Superior temporal gyrus (tissue), 1 donor: ENCODE measurements at regions not wholly inside any gene's neighbourhood (a gene's known extent, or its start where the extent isn't known, plus 50 kb on each side); places are given as distances from the start of the nearest gene placed in this dataset.

Source experiments
- DNase-seq: peaks from one replicate; pipeline ENCODE4 v3.0.0-alpha.2; 2016; ENCODE audit errors: extremely low spot score

GRCh38 chr4:8756816-8757215, 114.8 kb downstream of the HMX1 start:
- DNase-seq, result no peak

GRCh38 chr4:8754634-8755589, 116.7 kb downstream of the HMX1 start:
- no peak for DNase-seq

- DNase-seq, result no peak
Measured at GRCh38 chr4:8748236-8748575, 123.4 kb downstream of the HMX1 start.

- DNase-seq, result no peak
Measured at GRCh38 chr4:8747467-8748235, 124.0 kb downstream of the HMX1 start.

- no peak for DNase-seq
Measured at GRCh38 chr4:8746523-8747466, 124.8 kb downstream of the HMX1 start.

GRCh38 chr4:8745826-8746225, 125.8 kb downstream of the HMX1 start:
- DNase-seq, result no peak

- DNase-seq, result no peak
Measured at GRCh38 chr4:8745005-8745790, 126.4 kb downstream of the HMX1 start.

- no peak for DNase-seq
Measured at GRCh38 chr4:8744083-8744805, 127.4 kb downstream of the HMX1 start.

- no peak for DNase-seq
Measured at GRCh38 chr4:8742546-8742945, 129.1 kb downstream of the HMX1 start.

- no peak for DNase-seq
Measured at GRCh38 chr4:8741513-8742226, 130.0 kb downstream of the HMX1 start.

- no peak for DNase-seq
Measured at GRCh38 chr4:8740666-8741395, 130.8 kb downstream of the HMX1 start.

- no peak for DNase-seq
Measured at GRCh38 chr4:8739820-8740665, 131.6 kb downstream of the HMX1 start.

GRCh38 chr4:8739317-8739716, 132.3 kb downstream of the HMX1 start:
- DNase-seq, result no peak

- DNase-seq, result no peak
Measured at GRCh38 chr4:8738471-8738931, 133.1 kb downstream of the HMX1 start.

GRCh38 chr4:8737601-8738279, 133.9 kb downstream of the HMX1 start:
- no peak for DNase-seq

GRCh38 chr4:8737075-8737474, 134.6 kb downstream of the HMX1 start:
- no peak for DNase-seq

- DNase-seq, result no peak
Measured at GRCh38 chr4:8736090-8736825, 135.4 kb downstream of the HMX1 start.
